Sigmoid colon (tissue), 6 donors: ENCODE measurements at regions not wholly inside any gene's neighbourhood (a gene's known extent, or its start where the extent isn't known, plus 50 kb on each side); places are given as distances from the start of the nearest gene placed in this dataset.
"Not testable (repeated sequence)": the region's sequence is repeated elsewhere in the genome, so short reads cannot be mapped to it uniquely, and the experiment has no call there.

Experiments used
- DNase-seq: peaks from one replicate; pipeline ENCODE4 v3.0.0-alpha.2; 2019
- H3K27ac ChIP-seq, 4 donors: fragments of 200-600 bp; sonication (generic); one replicate each; pipeline ENCODE4 v1.5.1; 2016 to 2019; ENCODE audit warnings: mild to moderate bottlenecking in 1 of 4
- H3K27me3 ChIP-seq, 3 donors: fragments of 200-600 bp; sonication (generic); one replicate each; pipeline ENCODE4 v1.5.1; 2019; ENCODE audit warnings: mild to moderate bottlenecking in 1 of 3
- H3K36me3 ChIP-seq, 4 donors: fragments of 200-600 bp; sonication (generic); one replicate each; pipeline ENCODE4 v1.5.1; 2016 to 2019
- H3K4me1 ChIP-seq, 4 donors: fragments of 200-600 bp; sonication (generic); one replicate each; pipeline ENCODE4 v1.5.1; 2017 to 2019
- H3K4me3 ChIP-seq, 4 donors: fragments of 200-600 bp; sonication (generic); one replicate each; pipeline ENCODE4 v1.5.1; 2017 to 2019; ENCODE audit warnings: mild to moderate bottlenecking in 2 of 4, moderate library complexity in 1 of 4
- H3K9me3 ChIP-seq, 4 donors: fragments of 200-600 bp in 3 of 4; sonication (generic) in 3 of 4; one replicate each; pipeline versions ENCODE4 v1.5.1 to v1.6.1; 2013 to 2019
- EP300 ChIP-seq, 4 donors: sonication (generic); formaldehyde crosslinking; IDR thresholded peaks; one replicate each; pipeline ENCODE4 v1.6.1; 2017; ENCODE audit warnings: antibody characterized with exemption in 4 of 4
- POLR2A ChIP-seq, 2 donors: fragments of 450-650 bp; IDR thresholded peaks; one replicate each; pipeline ENCODE4 v1.6.1; 2016; ENCODE audit warnings: antibody characterized with exemption in 2 of 2, mild to moderate bottlenecking in 2 of 2, moderate library complexity in 2 of 2
- POLR2AphosphoS5 ChIP-seq, 4 donors: sonication (generic); formaldehyde crosslinking; IDR thresholded peaks; one replicate each; pipeline ENCODE4 v1.6.1; 2017; ENCODE audit warnings: antibody characterized with exemption in 4 of 4
- WGBS, 2 donors: extraction: QIAGEN DNeasy Blood & Tissue Kit; methylation state at CpG; one replicate each; pipeline ENCODE4 v1.1.7; 2013; 5-methylcytosine and 5-hydroxymethylcytosine counted together
- intact Hi-C: fragments of 100-400 bp; cut with DNase I; formaldehyde crosslinking; loops from one replicate; pipeline ENCODE4 v1.15.1; 2023
- TF ChIP-seq, protein P1 (sequence below), 4 experiments: fragments of 450-650 bp in 3 of 4; fragments of 200-600 bp in 1 of 4; IDR thresholded peaks; one replicate each; pipeline ENCODE4 v1.5.1; 2016 to 2019; ENCODE audit warnings: antibody characterized with exemption in 4 of 4, mild to moderate bottlenecking in 3 of 4, moderate library complexity in 2 of 4
- donor health status: healthy with polysubstance abuse.
- donor health status: healthy.

DNA sequence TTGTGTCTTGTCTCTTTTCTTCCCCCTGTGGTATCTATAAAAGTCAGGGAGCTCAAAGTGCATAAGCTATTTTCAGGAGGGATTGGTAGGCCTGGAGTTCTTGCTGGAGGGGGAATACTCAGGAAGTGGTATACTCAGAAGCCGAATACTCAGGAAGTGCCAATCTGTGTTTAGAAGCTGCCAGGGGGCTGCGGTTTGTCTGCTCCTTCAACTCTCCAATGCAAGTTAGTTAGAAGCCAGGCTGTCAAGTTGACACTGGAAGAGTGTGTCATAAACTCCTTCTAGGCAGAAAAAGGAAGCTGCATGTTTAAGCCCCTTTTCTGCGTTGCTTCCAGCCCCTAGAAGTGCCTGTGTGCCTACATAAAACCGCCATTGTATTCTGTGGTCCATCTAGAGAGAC lies 366.5 kb downstream of the TAF11L14 start:
- WGBS, 2 donors, result 29 to 53% methylated on average over 4 of the region's 4 CpGs

DNA sequence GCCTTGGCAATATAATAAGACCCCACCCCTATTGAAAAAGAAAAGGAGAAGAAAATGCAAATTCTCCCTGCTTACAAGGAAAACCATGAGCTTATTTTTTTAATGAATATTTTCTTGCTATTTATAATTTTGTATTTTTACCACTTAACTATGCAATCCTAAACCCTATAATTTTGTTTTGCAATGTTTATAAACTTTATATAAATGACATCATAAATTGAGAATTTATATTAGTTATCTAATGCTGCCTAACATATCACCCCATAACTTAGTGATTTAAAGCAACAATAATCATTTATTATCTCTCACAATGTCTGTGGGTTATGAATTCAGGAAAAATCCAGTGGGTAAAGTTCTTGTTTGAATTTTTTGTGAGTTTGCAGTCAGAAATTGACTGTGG lies 369.1 kb downstream of the TAF11L14 start:
- Histone ChIP-seq H3K36me3 (no peaks in the 10 kb centered on the region), H3K9me3 (no peaks in the 10 kb centered on the region), H3K4me1 (no peaks in the 10 kb centered on the region), H3K4me3 (no peak overlapping the region), H3K27ac (no peak overlapping the region), H3K27me3 (no peaks in the 10 kb centered on the region)
- TF ChIP-seq EP300 (IDR thresholded peaks at IDR 0.05), result no peak
- TF ChIP-seq, protein P1, sequence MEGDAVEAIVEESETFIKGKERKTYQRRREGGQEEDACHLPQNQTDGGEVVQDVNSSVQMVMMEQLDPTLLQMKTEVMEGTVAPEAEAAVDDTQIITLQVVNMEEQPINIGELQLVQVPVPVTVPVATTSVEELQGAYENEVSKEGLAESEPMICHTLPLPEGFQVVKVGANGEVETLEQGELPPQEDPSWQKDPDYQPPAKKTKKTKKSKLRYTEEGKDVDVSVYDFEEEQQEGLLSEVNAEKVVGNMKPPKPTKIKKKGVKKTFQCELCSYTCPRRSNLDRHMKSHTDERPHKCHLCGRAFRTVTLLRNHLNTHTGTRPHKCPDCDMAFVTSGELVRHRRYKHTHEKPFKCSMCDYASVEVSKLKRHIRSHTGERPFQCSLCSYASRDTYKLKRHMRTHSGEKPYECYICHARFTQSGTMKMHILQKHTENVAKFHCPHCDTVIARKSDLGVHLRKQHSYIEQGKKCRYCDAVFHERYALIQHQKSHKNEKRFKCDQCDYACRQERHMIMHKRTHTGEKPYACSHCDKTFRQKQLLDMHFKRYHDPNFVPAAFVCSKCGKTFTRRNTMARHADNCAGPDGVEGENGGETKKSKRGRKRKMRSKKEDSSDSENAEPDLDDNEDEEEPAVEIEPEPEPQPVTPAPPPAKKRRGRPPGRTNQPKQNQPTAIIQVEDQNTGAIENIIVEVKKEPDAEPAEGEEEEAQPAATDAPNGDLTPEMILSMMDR (IDR thresholded peaks at IDR 0.05), result no peak
- TF ChIP-seq POLR2AphosphoS5 (IDR thresholded peaks at IDR 0.05), result no peak
- no peak for TF ChIP-seq POLR2A (IDR thresholded peaks at IDR 0.05)
- intact Hi-C loops, result no loop called here
- no peak for DNase-seq

More for the DNA sequence above, 366.5 kb downstream of the TAF11L14 start:
- Histone ChIP-seq H3K27ac (no peak overlapping the region), H3K4me1 (no peaks in the 10 kb centered on the region), H3K9me3 (no peaks in the 10 kb centered on the region), H3K4me3 (no peak overlapping the region), H3K27me3 (no peaks in the 10 kb centered on the region), H3K36me3 (no peaks in the 10 kb centered on the region)
- intact Hi-C loops, result no loop called here
- no peak for DNase-seq
- TF ChIP-seq POLR2A (IDR thresholded peaks at IDR 0.05) (no peak), EP300 (IDR thresholded peaks at IDR 0.05) (no peak), POLR2AphosphoS5 (IDR thresholded peaks at IDR 0.05) (no peak)
- TF ChIP-seq, protein P1 (IDR thresholded peaks at IDR 0.05), result no peak

DNA sequence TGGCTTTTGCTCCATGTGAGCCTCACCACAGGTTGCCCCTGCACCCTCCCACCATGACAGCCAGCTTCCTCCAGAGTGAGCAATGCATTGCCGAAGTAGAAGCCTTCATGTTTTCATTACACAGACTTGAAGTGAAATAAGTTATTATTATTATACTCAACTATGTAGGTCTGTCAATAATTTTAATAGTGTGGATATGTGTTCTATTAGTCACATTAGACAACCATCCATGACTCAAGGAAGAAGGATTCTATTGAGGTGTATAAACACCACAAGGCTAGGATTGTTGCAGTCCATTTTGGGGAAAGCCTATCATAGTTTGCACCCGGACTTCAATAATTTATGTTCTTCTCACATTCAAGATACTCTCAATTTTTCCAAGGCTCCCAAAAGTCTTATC lies 369.5 kb downstream of the TAF11L14 start:
- Histone ChIP-seq H3K4me3 (no peak overlapping the region), H3K27me3 (no peaks in the 10 kb centered on the region), H3K4me1 (no peaks in the 10 kb centered on the region), H3K36me3 (no peaks in the 10 kb centered on the region), H3K9me3 (no peaks in the 10 kb centered on the region), H3K27ac (no peak overlapping the region)
- whole genome bisulfite sequencing, 2 donors, result 94 to 95% methylated on average over 2 of the region's 2 CpGs
- intact Hi-C loops, result no loop called here
- no peak for TF ChIP-seq POLR2A (IDR thresholded peaks at IDR 0.05)
- TF ChIP-seq EP300 (IDR thresholded peaks at IDR 0.05), result no peak
- no peak for TF ChIP-seq POLR2AphosphoS5 (IDR thresholded peaks at IDR 0.05)
- TF ChIP-seq, protein P1 (IDR thresholded peaks at IDR 0.05), result no peak
- DNase-seq, result no peak

DNA sequence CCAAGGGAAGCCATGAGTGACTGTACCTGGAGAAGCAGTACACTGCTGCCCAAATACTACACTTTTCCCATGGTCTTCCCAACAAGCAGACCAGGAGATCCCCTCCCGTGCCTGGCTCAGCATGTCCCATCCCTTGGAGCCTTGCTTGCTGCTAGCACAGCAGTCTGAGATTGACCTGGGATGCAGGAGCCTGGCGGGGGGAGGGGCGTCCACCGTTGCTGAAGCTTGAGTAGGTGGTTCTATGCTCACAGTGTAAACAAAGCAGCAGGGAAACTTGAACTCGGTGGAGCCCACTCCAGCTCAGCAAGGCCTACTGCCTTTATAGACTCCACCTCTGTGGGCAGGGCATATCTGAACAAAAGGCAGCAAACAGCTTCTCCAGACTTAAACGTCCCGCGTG lies 372.0 kb downstream of the TAF11L14 start:
- H3K27ac ChIP-seq, H3K4me1 ChIP-seq, intact Hi-C loops, H3K27me3 ChIP-seq, DNase-seq, H3K9me3 ChIP-seq, H3K4me3 ChIP-seq, H3K36me3 ChIP-seq: not testable (repeated sequence)
- WGBS, 2 donors, result 88 to 90% methylated on average over 8 of the region's 8 CpGs

DNA sequence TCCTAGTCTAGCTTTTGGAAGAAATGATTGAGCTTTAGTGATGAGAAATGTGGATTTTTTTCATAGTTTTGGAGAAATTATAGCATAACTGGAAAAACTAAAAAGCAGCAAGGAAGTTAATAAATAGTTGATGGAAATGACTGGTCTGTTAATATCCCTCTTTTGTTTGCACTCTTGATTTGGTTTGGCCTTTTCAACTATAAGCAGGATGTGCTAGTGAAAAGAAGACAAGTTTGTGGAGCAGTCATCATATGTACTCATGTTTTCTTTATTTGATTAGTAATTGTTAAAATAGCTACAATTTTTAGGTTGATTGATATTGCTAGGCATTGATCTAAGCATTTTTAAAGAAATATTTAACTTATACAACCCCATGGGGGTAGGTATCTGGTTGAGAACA lies 374.7 kb downstream of the TAF11L14 start:
- H3K4me3 ChIP-seq, result no peak overlapping the region
- no peaks in the 10 kb centered on the region for H3K4me1 ChIP-seq
- no peaks in the 10 kb centered on the region for H3K9me3 ChIP-seq
- no peaks in the 10 kb centered on the region for H3K36me3 ChIP-seq
- DNase-seq, result no peak
- TF ChIP-seq EP300 (IDR thresholded peaks at IDR 0.05) (no peak), POLR2AphosphoS5 (IDR thresholded peaks at IDR 0.05) (no peak), POLR2A (IDR thresholded peaks at IDR 0.05) (no peak)
- TF ChIP-seq, protein P1 (IDR thresholded peaks at IDR 0.05), result no peak
- intact Hi-C loops, result no loop called here
- no peaks in the 10 kb centered on the region for H3K27me3 ChIP-seq
- no peak overlapping the region for H3K27ac ChIP-seq
